ENCODE measurements at regions not wholly inside any gene's neighbourhood (a gene's known extent, or its start where the extent isn't known, plus 50 kb on each side); places are given as distances from the start of the nearest gene placed in this dataset.
"Not testable (repeated sequence)": the region's sequence is repeated elsewhere in the genome, so short reads cannot be mapped to it uniquely, and the experiment has no call there.

DNA sequence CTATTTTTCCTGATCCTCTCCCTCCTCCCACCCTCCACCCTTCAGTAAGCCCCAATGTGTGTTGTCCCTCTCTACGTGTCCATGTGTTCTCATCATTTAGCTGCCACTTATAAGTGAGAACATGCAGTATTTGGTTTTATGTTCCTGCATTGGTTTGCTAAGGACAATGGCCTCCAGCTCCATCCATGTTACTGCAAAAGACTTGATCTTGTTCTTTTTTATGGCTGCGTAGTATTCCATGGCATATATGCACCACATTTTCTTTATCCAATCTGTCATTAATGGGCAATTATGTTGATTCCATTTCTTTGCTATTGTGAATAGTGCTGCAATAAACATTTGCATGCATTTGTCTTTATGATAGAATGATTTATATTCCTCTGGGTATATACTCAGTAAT is 63.6 kb upstream of the MBOAT1 start:
- TF ChIP-seq, protein P1, sequence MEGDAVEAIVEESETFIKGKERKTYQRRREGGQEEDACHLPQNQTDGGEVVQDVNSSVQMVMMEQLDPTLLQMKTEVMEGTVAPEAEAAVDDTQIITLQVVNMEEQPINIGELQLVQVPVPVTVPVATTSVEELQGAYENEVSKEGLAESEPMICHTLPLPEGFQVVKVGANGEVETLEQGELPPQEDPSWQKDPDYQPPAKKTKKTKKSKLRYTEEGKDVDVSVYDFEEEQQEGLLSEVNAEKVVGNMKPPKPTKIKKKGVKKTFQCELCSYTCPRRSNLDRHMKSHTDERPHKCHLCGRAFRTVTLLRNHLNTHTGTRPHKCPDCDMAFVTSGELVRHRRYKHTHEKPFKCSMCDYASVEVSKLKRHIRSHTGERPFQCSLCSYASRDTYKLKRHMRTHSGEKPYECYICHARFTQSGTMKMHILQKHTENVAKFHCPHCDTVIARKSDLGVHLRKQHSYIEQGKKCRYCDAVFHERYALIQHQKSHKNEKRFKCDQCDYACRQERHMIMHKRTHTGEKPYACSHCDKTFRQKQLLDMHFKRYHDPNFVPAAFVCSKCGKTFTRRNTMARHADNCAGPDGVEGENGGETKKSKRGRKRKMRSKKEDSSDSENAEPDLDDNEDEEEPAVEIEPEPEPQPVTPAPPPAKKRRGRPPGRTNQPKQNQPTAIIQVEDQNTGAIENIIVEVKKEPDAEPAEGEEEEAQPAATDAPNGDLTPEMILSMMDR (conservative IDR thresholded peaks at IDR 0.05; ENCODE audit: low read depth, low read length), result not testable (repeated sequence)
- TF ChIP-seq EZH2 (IDR thresholded peaks at IDR 0.05; ENCODE audit: borderline replicate concordance, low read depth, low read length, poor library complexity, severe bottlenecking), result not testable (repeated sequence)
